ENCODE measurements at regions not wholly inside any gene's neighbourhood (a gene's known extent, or its start where the extent isn't known, plus 50 kb on each side); places are given as distances from the start of the nearest gene placed in this dataset.
A peak's percentile ranks its signal among the peaks of the same experiment; 100 is the strongest.

GRCh38 chr12:92627511-92627910 lies 75.3 kb upstream of the PLEKHG7 start:
- H3K9me3 ChIP-seq (replicated peaks; ENCODE audit: low read length) = no peaks in the 10 kb centered on the region
- H3K4me2 ChIP-seq (ENCODE audit: low read length) = no peak overlapping the region
- no peak overlapping the region for H3K4me3 ChIP-seq (ENCODE audit: low read length)
- H3K36me3 ChIP-seq (ENCODE audit: insufficient read depth, low read length) = no peaks in the 10 kb centered on the region
- H3K9ac ChIP-seq (ENCODE audit: low read depth, low read length) = no peak overlapping the region
- H3K4me1 ChIP-seq (ENCODE audit: control insufficient read depth, insufficient read depth, low read length) = peaks cover 11% of the 10 kb centered on the region
- no peaks in the 10 kb centered on the region for H3K27me3 ChIP-seq (ENCODE audit: control insufficient read depth, insufficient read depth, low read length)

GRCh38 chr12:92625639-92626310 lies 77.0 kb upstream of the PLEKHG7 start:
- Histone ChIP-seq H3K4me2 (ENCODE audit: low read length) (no peak overlapping the region), H3K4me3 (ENCODE audit: low read length) (no peak overlapping the region), H3K9me3 (replicated peaks; ENCODE audit: low read length) (peaks cover 3% of the 10 kb centered on the region), H3K4me1 (ENCODE audit: control insufficient read depth, insufficient read depth, low read length) (peaks cover 11% of the 10 kb centered on the region), H3K9ac (ENCODE audit: low read depth, low read length) (no peak overlapping the region), H3K36me3 (ENCODE audit: insufficient read depth, low read length) (no peaks in the 10 kb centered on the region), H3K27me3 (ENCODE audit: control insufficient read depth, insufficient read depth, low read length) (no peaks in the 10 kb centered on the region)

- H3K4me3 ChIP-seq (ENCODE audit: low read length) = no peak overlapping the region
- H3K27me3 ChIP-seq (ENCODE audit: control insufficient read depth, insufficient read depth, low read length) = no peaks in the 10 kb centered on the region
- H3K4me1 ChIP-seq (ENCODE audit: control insufficient read depth, insufficient read depth, low read length) = peaks cover 11% of the 10 kb centered on the region
- H3K36me3 ChIP-seq (ENCODE audit: insufficient read depth, low read length) = no peaks in the 10 kb centered on the region
- peaks cover 3% of the 10 kb centered on the region for H3K9me3 ChIP-seq (replicated peaks; ENCODE audit: low read length)
- peak overlapping the region; percentile 4 for H3K4me2 ChIP-seq (ENCODE audit: low read length)
- H3K9ac ChIP-seq (ENCODE audit: low read depth, low read length) = no peak overlapping the region
Measured at GRCh38 chr12:92624236-92624635, 78.6 kb upstream of the PLEKHG7 start.

GRCh38 chr12:92623386-92623785 lies 79.4 kb upstream of the PLEKHG7 start:
- Histone ChIP-seq H3K4me3 (ENCODE audit: low read length) (no peak overlapping the region), H3K4me1 (ENCODE audit: control insufficient read depth, insufficient read depth, low read length) (peaks cover 11% of the 10 kb centered on the region), H3K4me2 (ENCODE audit: low read length) (no peak overlapping the region), H3K9me3 (replicated peaks; ENCODE audit: low read length) (peaks cover 3% of the 10 kb centered on the region), H3K27me3 (ENCODE audit: control insufficient read depth, insufficient read depth, low read length) (no peaks in the 10 kb centered on the region), H3K9ac (ENCODE audit: low read depth, low read length) (no peak overlapping the region), H3K36me3 (ENCODE audit: insufficient read depth, low read length) (no peaks in the 10 kb centered on the region)

- H3K36me3 ChIP-seq (ENCODE audit: insufficient read depth, low read length) = no peaks in the 10 kb centered on the region
- H3K9ac ChIP-seq (ENCODE audit: low read depth, low read length) = no peak overlapping the region
- no peak overlapping the region for H3K4me3 ChIP-seq (ENCODE audit: low read length)
- H3K27me3 ChIP-seq (ENCODE audit: control insufficient read depth, insufficient read depth, low read length) = no peaks in the 10 kb centered on the region
- H3K9me3 ChIP-seq (replicated peaks; ENCODE audit: low read length) = peaks cover 3% of the 10 kb centered on the region
- H3K4me1 ChIP-seq (ENCODE audit: control insufficient read depth, insufficient read depth, low read length) = peaks cover 11% of the 10 kb centered on the region
- H3K4me2 ChIP-seq (ENCODE audit: low read length) = no peak overlapping the region
Measured at GRCh38 chr12:92621833-92622232, 81.0 kb upstream of the PLEKHG7 start.

GRCh38 chr12:92621312-92621711 lies 81.5 kb upstream of the PLEKHG7 start:
- no peaks in the 10 kb centered on the region for H3K36me3 ChIP-seq (ENCODE audit: insufficient read depth, low read length)
- H3K27me3 ChIP-seq (ENCODE audit: control insufficient read depth, insufficient read depth, low read length) = no peaks in the 10 kb centered on the region
- H3K9ac ChIP-seq (ENCODE audit: low read depth, low read length) = no peak overlapping the region
- peaks cover 11% of the 10 kb centered on the region for H3K4me1 ChIP-seq (ENCODE audit: control insufficient read depth, insufficient read depth, low read length)
- no peak overlapping the region for H3K4me3 ChIP-seq (ENCODE audit: low read length)
- H3K4me2 ChIP-seq (ENCODE audit: low read length) = no peak overlapping the region
- H3K9me3 ChIP-seq (replicated peaks; ENCODE audit: low read length) = peaks cover 3% of the 10 kb centered on the region

GRCh38 chr12:92619730-92620684 lies 82.8 kb upstream of the PLEKHG7 start:
- Histone ChIP-seq H3K9ac (ENCODE audit: low read depth, low read length) (no peak overlapping the region), H3K4me3 (ENCODE audit: low read length) (no peak overlapping the region), H3K4me1 (ENCODE audit: control insufficient read depth, insufficient read depth, low read length) (peaks cover 11% of the 10 kb centered on the region)

GRCh38 chr12:92619026-92619425 lies 83.8 kb upstream of the PLEKHG7 start:
- no peak overlapping the region for H3K9ac ChIP-seq (ENCODE audit: low read depth, low read length)
- peaks cover 3% of the 10 kb centered on the region for H3K9me3 ChIP-seq (replicated peaks; ENCODE audit: low read length)
- no peaks in the 10 kb centered on the region for H3K36me3 ChIP-seq (ENCODE audit: insufficient read depth, low read length)
- H3K4me1 ChIP-seq (ENCODE audit: control insufficient read depth, insufficient read depth, low read length) = peaks cover 2% of the 10 kb centered on the region
- H3K27me3 ChIP-seq (ENCODE audit: control insufficient read depth, insufficient read depth, low read length) = no peaks in the 10 kb centered on the region
- H3K4me3 ChIP-seq (ENCODE audit: low read length) = no peak overlapping the region
- no peak overlapping the region for H3K4me2 ChIP-seq (ENCODE audit: low read length)

More at GRCh38 chr12:92619730-92620684, 82.8 kb upstream of the PLEKHG7 start:
- Histone ChIP-seq H3K36me3 (ENCODE audit: insufficient read depth, low read length) (no peaks in the 10 kb centered on the region), H3K27me3 (ENCODE audit: control insufficient read depth, insufficient read depth, low read length) (no peaks in the 10 kb centered on the region), H3K4me2 (ENCODE audit: low read length) (no peak overlapping the region), H3K9me3 (replicated peaks; ENCODE audit: low read length) (peaks cover 3% of the 10 kb centered on the region)

GRCh38 chr12:92615703-92616102 lies 87.1 kb upstream of the PLEKHG7 start:
- no peaks in the 10 kb centered on the region for H3K27me3 ChIP-seq (ENCODE audit: control insufficient read depth, insufficient read depth, low read length)
- no peaks in the 10 kb centered on the region for H3K9me3 ChIP-seq (replicated peaks; ENCODE audit: low read length)
- no peaks in the 10 kb centered on the region for H3K36me3 ChIP-seq (ENCODE audit: insufficient read depth, low read length)
- no peaks in the 10 kb centered on the region for H3K4me1 ChIP-seq (ENCODE audit: control insufficient read depth, insufficient read depth, low read length)
- H3K4me2 ChIP-seq (ENCODE audit: low read length) = no peak overlapping the region
- no peak overlapping the region for H3K4me3 ChIP-seq (ENCODE audit: low read length)
- no peak overlapping the region for H3K9ac ChIP-seq (ENCODE audit: low read depth, low read length)

GRCh38 chr12:92615086-92615485 lies 87.7 kb upstream of the PLEKHG7 start:
- H3K36me3 ChIP-seq (ENCODE audit: insufficient read depth, low read length) = no peaks in the 10 kb centered on the region
- H3K4me3 ChIP-seq (ENCODE audit: low read length) = no peak overlapping the region
- H3K27me3 ChIP-seq (ENCODE audit: control insufficient read depth, insufficient read depth, low read length) = no peaks in the 10 kb centered on the region
- H3K4me1 ChIP-seq (ENCODE audit: control insufficient read depth, insufficient read depth, low read length) = no peaks in the 10 kb centered on the region
- H3K9me3 ChIP-seq (replicated peaks; ENCODE audit: low read length) = no peaks in the 10 kb centered on the region
- no peak overlapping the region for H3K4me2 ChIP-seq (ENCODE audit: low read length)
- H3K9ac ChIP-seq (ENCODE audit: low read depth, low read length) = no peak overlapping the region

GRCh38 chr12:92614502-92614901 lies 88.3 kb upstream of the PLEKHG7 start:
- H3K4me3 ChIP-seq (ENCODE audit: low read length) = no peak overlapping the region
- no peak overlapping the region for H3K4me2 ChIP-seq (ENCODE audit: low read length)
- H3K9ac ChIP-seq (ENCODE audit: low read depth, low read length) = no peak overlapping the region
- no peaks in the 10 kb centered on the region for H3K36me3 ChIP-seq (ENCODE audit: insufficient read depth, low read length)
- H3K27me3 ChIP-seq (ENCODE audit: control insufficient read depth, insufficient read depth, low read length) = no peaks in the 10 kb centered on the region
- H3K4me1 ChIP-seq (ENCODE audit: control insufficient read depth, insufficient read depth, low read length) = no peaks in the 10 kb centered on the region
- no peaks in the 10 kb centered on the region for H3K9me3 ChIP-seq (replicated peaks; ENCODE audit: low read length)

All from skeletal muscle satellite cell (primary cell).